Fibroblast of the aortic adventitia (primary cell): ENCODE measurements at regions not wholly inside any gene's neighbourhood (a gene's known extent, or its start where the extent isn't known, plus 50 kb on each side); places are given as distances from the start of the nearest gene placed in this dataset.

Experiments
- DNase-seq: peaks from one replicate; pipeline ENCODE4 v3.0.0-alpha.2; 2010; ENCODE audit warnings: low read depth
- H3K4me3 ChIP-seq: 2 replicates; pipeline ENCODE4 v1.5.1; 2011; ENCODE audit warnings: low read depth, mild to moderate bottlenecking, control low read depth, low read length, moderate library complexity
- TF ChIP-seq, protein P1 (sequence below): IDR thresholded peaks from 2 replicates; pipeline ENCODE4 v1.5.1; 2011; ENCODE audit warnings: mild to moderate bottlenecking, low read length, control low read depth, inconsistent platforms; ENCODE audit not compliant: insufficient read depth

- DNase-seq: no peak
- TF ChIP-seq, protein P1, sequence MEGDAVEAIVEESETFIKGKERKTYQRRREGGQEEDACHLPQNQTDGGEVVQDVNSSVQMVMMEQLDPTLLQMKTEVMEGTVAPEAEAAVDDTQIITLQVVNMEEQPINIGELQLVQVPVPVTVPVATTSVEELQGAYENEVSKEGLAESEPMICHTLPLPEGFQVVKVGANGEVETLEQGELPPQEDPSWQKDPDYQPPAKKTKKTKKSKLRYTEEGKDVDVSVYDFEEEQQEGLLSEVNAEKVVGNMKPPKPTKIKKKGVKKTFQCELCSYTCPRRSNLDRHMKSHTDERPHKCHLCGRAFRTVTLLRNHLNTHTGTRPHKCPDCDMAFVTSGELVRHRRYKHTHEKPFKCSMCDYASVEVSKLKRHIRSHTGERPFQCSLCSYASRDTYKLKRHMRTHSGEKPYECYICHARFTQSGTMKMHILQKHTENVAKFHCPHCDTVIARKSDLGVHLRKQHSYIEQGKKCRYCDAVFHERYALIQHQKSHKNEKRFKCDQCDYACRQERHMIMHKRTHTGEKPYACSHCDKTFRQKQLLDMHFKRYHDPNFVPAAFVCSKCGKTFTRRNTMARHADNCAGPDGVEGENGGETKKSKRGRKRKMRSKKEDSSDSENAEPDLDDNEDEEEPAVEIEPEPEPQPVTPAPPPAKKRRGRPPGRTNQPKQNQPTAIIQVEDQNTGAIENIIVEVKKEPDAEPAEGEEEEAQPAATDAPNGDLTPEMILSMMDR: no peak
Observed at GRCh38 chr3:31331278-31331677, 201.4 kb upstream of the STT3B start.

GRCh38 chr3:31341130-31341529, 191.6 kb upstream of the STT3B start:
- no peak for DNase-seq
- TF ChIP-seq, protein P1: no peak
- H3K4me3 ChIP-seq: no peak overlapping the region

More at GRCh38 chr3:31331278-31331677, 201.4 kb upstream of the STT3B start:
- no peak overlapping the region for H3K4me3 ChIP-seq

DNA sequence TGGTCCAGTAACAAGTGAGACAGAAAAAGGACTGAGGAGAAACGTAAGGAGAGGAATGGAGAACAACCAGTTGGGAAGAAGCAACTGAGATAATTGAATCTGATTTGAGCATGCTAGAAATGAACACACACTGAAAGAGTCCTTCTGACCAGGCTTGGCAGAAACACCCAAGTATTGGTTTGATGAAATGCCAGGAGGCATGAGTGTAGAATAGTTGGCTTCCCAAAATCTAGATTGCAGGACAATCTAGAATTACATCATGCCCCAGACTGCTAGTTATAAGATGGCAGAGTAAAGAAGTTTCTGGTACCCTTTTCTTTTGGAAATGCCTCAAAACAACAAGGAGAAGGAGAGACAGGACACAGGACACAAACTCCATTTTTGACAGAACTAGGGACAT, 189.7 kb upstream of the STT3B start:
- TF ChIP-seq, protein P1: no peak
- peak; percentile 89 for DNase-seq
- no peak overlapping the region for H3K4me3 ChIP-seq

GRCh38 chr3:31345581-31345980, 187.1 kb upstream of the STT3B start:
- TF ChIP-seq, protein P1: no peak
- no peak for DNase-seq
- no peak overlapping the region for H3K4me3 ChIP-seq

DNA sequence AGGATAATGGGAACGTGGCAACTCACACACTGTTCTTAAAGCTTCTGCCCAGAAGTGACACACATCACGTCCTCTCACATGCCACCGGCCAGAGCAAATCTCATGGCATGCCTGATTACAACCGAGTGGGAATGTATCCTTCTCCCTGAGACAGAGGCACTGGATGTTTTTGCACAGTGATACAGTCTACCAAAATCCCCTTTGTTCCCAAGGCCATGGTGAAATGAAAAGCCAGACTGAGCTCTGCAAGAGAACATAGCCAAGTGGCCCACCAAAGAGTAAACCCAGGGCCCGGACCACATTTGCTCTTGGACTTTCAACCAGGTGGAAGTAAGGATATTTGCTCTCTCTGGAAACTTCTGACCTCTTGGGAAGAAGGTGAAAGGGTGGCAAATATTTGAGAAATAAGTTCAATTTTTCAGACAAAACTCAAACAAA, 186.2 kb upstream of the STT3B start:
- TF ChIP-seq, protein P1: no peak
- no peak overlapping the region for H3K4me3 ChIP-seq
- DNase-seq: no peak

- H3K4me3 ChIP-seq: no peak overlapping the region
- no peak for DNase-seq
- TF ChIP-seq, protein P1: no peak
Observed at GRCh38 chr3:31349001-31349748, 183.6 kb upstream of the STT3B start.

DNA sequence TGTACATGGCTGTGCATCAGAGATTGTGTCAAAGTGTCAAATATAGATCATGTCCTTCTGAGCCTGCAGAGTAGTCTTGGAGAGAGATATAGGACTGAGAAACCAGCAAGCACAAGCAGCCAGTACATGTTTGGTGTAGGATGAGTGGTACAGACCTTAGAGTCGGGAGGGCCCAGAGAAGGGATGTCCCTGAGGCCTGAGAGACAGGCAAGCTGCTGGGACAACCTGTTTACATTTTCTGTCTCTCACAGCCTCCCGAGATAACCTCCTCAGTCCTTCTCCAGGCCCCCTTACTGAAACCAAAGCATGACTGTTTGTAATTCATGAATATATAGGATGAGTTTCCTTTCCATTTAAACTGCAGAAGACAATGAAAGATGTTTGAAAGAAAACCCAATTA, 182.4 kb upstream of the STT3B start:
- DNase-seq: no peak
- TF ChIP-seq, protein P1: no peak
- H3K4me3 ChIP-seq: no peak overlapping the region
